Esophagus squamous epithelium (tissue), 4 donors: ENCODE measurements at regions not wholly inside any gene's neighbourhood (a gene's known extent, or its start where the extent isn't known, plus 50 kb on each side); places are given as distances from the start of the nearest gene placed in this dataset.
"Not testable (repeated sequence)": the region's sequence is repeated elsewhere in the genome, so short reads cannot be mapped to it uniquely, and the experiment has no call there.

Source experiments
- POLR2A ChIP-seq, 4 donors: fragments of 450-650 bp; IDR thresholded peaks; one replicate each; pipeline ENCODE4 v1.6.1; 2017; ENCODE audit warnings: antibody characterized with exemption in 4 of 4, mild to moderate bottlenecking in 4 of 4, moderate library complexity in 3 of 4
- TF ChIP-seq, protein P1 (sequence below), 6 experiments: fragments of 450-650 bp in 4 of 6; fragments of 200-600 bp in 2 of 6; sonication (generic) in 2 of 6; IDR thresholded peaks; one replicate each; pipeline ENCODE4 v1.5.1; 2016 to 2019; ENCODE audit warnings: antibody characterized with exemption in 6 of 6, mild to moderate bottlenecking in 4 of 6, moderate library complexity in 4 of 6

DNA sequence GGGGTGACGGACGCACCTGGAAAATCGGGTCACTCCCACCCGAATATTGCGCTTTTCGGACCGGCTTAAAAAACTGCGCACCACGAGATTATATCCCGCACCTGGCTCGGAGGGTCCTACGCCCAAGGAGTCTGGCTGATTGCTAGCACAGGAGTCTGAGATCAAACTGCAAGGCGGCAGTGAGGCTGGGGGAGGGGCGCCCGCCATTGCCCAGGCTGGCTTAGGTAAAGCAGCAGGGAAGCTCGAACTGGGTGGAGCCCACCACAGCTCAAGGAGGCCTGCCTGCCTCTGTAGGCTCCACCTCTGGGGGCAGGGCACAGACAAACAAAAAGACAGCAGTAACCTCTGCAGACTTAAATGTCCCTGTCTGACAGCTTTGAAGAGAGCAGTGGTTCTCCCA is 1760.6 kb upstream of the CDH9 start:
- not testable (repeated sequence) for TF ChIP-seq POLR2A (IDR thresholded peaks at IDR 0.05)
- TF ChIP-seq, protein P1, sequence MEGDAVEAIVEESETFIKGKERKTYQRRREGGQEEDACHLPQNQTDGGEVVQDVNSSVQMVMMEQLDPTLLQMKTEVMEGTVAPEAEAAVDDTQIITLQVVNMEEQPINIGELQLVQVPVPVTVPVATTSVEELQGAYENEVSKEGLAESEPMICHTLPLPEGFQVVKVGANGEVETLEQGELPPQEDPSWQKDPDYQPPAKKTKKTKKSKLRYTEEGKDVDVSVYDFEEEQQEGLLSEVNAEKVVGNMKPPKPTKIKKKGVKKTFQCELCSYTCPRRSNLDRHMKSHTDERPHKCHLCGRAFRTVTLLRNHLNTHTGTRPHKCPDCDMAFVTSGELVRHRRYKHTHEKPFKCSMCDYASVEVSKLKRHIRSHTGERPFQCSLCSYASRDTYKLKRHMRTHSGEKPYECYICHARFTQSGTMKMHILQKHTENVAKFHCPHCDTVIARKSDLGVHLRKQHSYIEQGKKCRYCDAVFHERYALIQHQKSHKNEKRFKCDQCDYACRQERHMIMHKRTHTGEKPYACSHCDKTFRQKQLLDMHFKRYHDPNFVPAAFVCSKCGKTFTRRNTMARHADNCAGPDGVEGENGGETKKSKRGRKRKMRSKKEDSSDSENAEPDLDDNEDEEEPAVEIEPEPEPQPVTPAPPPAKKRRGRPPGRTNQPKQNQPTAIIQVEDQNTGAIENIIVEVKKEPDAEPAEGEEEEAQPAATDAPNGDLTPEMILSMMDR (IDR thresholded peaks at IDR 0.05), result not testable (repeated sequence)
